ENCODE measurements at regions not wholly inside any gene's neighbourhood (a gene's known extent, or its start where the extent isn't known, plus 50 kb on each side); places are given as distances from the start of the nearest gene placed in this dataset.

DNA sequence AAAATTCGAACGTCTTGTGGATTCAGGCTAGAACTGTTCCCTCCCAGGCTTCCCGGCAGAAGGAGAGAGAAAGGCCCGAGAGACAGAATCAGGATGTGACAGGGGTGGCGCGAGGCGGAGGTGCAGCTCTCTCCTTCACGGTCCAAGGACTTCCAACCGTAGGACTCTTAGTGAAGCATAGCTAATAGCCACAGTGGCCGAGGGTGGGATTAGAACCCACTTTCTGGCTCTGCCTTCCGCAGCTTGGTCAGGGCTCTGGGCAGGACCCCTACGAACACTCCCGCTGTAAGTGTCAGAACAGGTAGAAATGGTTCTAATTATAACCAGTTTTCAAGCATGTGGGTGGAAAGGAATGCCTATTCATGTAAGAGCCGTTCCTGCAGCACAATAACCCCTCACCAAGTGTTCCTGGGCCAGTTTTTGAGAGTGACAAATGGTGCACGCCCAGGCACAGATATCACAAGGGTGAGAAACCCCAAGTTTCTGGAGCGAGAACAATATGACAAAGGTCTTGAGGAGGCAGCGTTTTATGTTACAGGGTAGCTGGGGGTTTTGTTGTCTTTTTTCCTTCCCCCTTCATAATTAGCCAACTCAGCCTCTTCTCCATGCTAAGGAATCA, 86.4 kb downstream of the SYF2 start:
- peak; percentile 86 for DNase-seq (ENCODE audit: low spot score)
- peak overlapping the region; percentile 90 for H2AFZ ChIP-seq (ENCODE audit: low read length)
- TF ChIP-seq EZH2phosphoT487 (IDR thresholded peaks at IDR 0.05; ENCODE audit: borderline replicate concordance, low read depth, low read length) = no peak
- TF ChIP-seq, protein P1, sequence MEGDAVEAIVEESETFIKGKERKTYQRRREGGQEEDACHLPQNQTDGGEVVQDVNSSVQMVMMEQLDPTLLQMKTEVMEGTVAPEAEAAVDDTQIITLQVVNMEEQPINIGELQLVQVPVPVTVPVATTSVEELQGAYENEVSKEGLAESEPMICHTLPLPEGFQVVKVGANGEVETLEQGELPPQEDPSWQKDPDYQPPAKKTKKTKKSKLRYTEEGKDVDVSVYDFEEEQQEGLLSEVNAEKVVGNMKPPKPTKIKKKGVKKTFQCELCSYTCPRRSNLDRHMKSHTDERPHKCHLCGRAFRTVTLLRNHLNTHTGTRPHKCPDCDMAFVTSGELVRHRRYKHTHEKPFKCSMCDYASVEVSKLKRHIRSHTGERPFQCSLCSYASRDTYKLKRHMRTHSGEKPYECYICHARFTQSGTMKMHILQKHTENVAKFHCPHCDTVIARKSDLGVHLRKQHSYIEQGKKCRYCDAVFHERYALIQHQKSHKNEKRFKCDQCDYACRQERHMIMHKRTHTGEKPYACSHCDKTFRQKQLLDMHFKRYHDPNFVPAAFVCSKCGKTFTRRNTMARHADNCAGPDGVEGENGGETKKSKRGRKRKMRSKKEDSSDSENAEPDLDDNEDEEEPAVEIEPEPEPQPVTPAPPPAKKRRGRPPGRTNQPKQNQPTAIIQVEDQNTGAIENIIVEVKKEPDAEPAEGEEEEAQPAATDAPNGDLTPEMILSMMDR (conservative IDR thresholded peaks at IDR 0.05; ENCODE audit: low read length) = 0 out of 2 replicates have a peak, but pooled peaks have one; percentile 7
- peak overlapping the region; percentile 69 for H3K27ac ChIP-seq (ENCODE audit: low read depth, low read length, poor library complexity, severe bottlenecking)
- peaks cover 35% of the 10 kb centered on the region for H3K4me1 ChIP-seq (ENCODE audit: insufficient read depth, low read length, poor library complexity, severe bottlenecking)
- no peaks in the 10 kb centered on the region for H3K79me2 ChIP-seq (ENCODE audit: insufficient read depth, low read depth, low read length)
- H3K9me3 ChIP-seq (ENCODE audit: low read length) = no peaks in the 10 kb centered on the region
- peak overlapping the region; percentile 45 for H3K4me3 ChIP-seq (ENCODE audit: low read depth, low read length, poor library complexity, severe bottlenecking)
- no peaks in the 10 kb centered on the region for H3K36me3 ChIP-seq (ENCODE audit: insufficient read depth, low read length)
- intact Hi-C loops (cut with micrococcal nuclease; ENCODE audit: unreplicated experiment) = loop anchor here (5.0 kb wide), 1 partner anchor 214 kb away; the partner anchor contains the start of gene RUNX3
- POLR2A ChIA-PET = interaction anchor here (0.5 to 1.4 kb wide), 8 partner anchors 11 to 853 kb away, joined by 3 to 4 read pairs (median 3); no protein-coding TSS in a partner anchor
- BruUV-seq (replicated peaks) = no TSS peak
- H3K4me2 ChIP-seq (ENCODE audit: low read length) = peak overlapping the region; percentile 67
- no peaks in the 10 kb centered on the region for H4K20me1 ChIP-seq (ENCODE audit: insufficient read depth, low read length)
- CTCF ChIA-PET (ENCODE audit: unreplicated experiment) = interaction anchor here (0.7 kb wide), 2 partner anchors 217 to 1844 kb away, joined by 3 read pairs; no protein-coding TSS in a partner anchor
- H3K9me2 ChIP-seq (ENCODE audit: insufficient read depth, low read length) = no peaks in the 10 kb centered on the region

DNA sequence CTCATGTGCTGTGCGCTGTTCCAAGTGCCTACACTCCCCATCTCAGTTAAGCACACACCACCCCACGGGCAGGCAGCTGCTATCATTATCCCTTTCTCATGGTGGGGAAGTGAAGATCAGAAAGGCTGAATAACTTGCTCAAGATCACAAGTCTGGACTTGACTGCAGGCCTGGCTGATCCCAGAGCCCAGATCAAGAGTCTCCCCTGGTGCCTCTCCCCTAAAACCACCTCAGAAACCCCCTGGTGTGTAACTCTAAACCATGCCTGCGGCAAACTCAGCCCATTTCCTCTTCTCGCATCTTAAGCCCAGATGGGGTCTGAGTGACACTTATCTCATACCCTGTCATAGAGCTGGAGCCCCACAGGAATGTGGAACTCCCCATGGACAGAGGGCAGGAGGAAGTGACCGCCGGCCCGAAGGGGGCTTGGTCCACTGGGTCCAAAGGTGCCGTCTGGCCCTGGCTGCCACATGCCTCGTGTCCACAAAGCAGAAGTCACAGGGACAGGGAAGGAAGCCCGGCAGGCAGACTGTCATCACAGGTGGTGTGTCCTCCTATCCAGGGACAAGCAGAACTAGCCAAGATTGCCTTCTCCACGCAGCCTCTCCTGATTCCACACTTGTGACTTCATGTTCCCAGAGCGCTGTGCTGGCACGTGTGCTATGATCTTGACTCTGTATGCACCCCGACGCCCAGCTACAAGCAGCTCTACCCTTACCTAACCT, 92.1 kb downstream of the SYF2 start:
- BruUV-seq (replicated peaks) = no TSS peak
- Histone ChIP-seq H3K27ac (ENCODE audit: low read depth, low read length, poor library complexity, severe bottlenecking) (no peak overlapping the region), H3K4me1 (ENCODE audit: insufficient read depth, low read length, poor library complexity, severe bottlenecking) (peaks cover 9% of the 10 kb centered on the region), H3K4me2 (ENCODE audit: low read length) (no peak overlapping the region), H3K36me3 (ENCODE audit: insufficient read depth, low read length) (no peaks in the 10 kb centered on the region), H2AFZ (ENCODE audit: low read length) (no peak overlapping the region), H3K9me2 (ENCODE audit: insufficient read depth, low read length) (no peaks in the 10 kb centered on the region), H3K4me3 (ENCODE audit: low read depth, low read length, poor library complexity, severe bottlenecking) (no peak overlapping the region), H3K9me3 (ENCODE audit: low read length) (no peaks in the 10 kb centered on the region), H3K79me2 (ENCODE audit: insufficient read depth, low read depth, low read length) (no peaks in the 10 kb centered on the region), H4K20me1 (ENCODE audit: insufficient read depth, low read length) (no peaks in the 10 kb centered on the region)
- DNase-seq (ENCODE audit: low spot score) = no peak
- intact Hi-C loops (cut with micrococcal nuclease; ENCODE audit: unreplicated experiment) = no loop called here
- ChIA-PET CTCF (ENCODE audit: unreplicated experiment) (no interaction called here), POLR2A (no interaction called here)
- TF ChIP-seq, protein P1 (conservative IDR thresholded peaks at IDR 0.05; ENCODE audit: low read length) = no peak
- TF ChIP-seq EZH2phosphoT487 (IDR thresholded peaks at IDR 0.05; ENCODE audit: borderline replicate concordance, low read depth, low read length) = no peak
